ENCODE measurements at regions not wholly inside any gene's neighbourhood (a gene's known extent, or its start where the extent isn't known, plus 50 kb on each side); places are given as distances from the start of the nearest gene placed in this dataset.
"Not testable (repeated sequence)": the region's sequence is repeated elsewhere in the genome, so short reads cannot be mapped to it uniquely, and the experiment has no call there.

- no peak for ATAC-seq
- intact Hi-C loops (cut with DNase I), result loop anchor here in 1 of 10 donors (10.0 kb wide), 1 partner anchor 57 kb away; no protein-coding TSS in a partner anchor
- WGBS, 4 donors, result 84 to 89% (median 86%) methylated on average over 4 of the region's 4 CpGs
- H3K4me3 ChIP-seq, result no peak overlapping the region
- H3K4me1 ChIP-seq, result no peaks in the 10 kb centered on the region
- H3K27me3 ChIP-seq, result no peaks in the 10 kb centered on the region
- no peak for TF ChIP-seq POLR2A (IDR thresholded peaks at IDR 0.05)
- TF ChIP-seq, protein P1, sequence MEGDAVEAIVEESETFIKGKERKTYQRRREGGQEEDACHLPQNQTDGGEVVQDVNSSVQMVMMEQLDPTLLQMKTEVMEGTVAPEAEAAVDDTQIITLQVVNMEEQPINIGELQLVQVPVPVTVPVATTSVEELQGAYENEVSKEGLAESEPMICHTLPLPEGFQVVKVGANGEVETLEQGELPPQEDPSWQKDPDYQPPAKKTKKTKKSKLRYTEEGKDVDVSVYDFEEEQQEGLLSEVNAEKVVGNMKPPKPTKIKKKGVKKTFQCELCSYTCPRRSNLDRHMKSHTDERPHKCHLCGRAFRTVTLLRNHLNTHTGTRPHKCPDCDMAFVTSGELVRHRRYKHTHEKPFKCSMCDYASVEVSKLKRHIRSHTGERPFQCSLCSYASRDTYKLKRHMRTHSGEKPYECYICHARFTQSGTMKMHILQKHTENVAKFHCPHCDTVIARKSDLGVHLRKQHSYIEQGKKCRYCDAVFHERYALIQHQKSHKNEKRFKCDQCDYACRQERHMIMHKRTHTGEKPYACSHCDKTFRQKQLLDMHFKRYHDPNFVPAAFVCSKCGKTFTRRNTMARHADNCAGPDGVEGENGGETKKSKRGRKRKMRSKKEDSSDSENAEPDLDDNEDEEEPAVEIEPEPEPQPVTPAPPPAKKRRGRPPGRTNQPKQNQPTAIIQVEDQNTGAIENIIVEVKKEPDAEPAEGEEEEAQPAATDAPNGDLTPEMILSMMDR (IDR thresholded peaks at IDR 0.05), result no peak
- DNase-seq, result no peak
- H3K9me3 ChIP-seq, result peaks cover 0 to 35% (median 2%) of the 10 kb centered on the region in 12 donors
- no peaks in the 10 kb centered on the region for H3K36me3 ChIP-seq
- no peak overlapping the region for H3K27ac ChIP-seq
Measured at GRCh38 chr18:4961121-4961909, 235.7 kb downstream of the AKAIN1 start.

- no peak overlapping the region for H3K27ac ChIP-seq
- TF ChIP-seq, protein P1 (IDR thresholded peaks at IDR 0.05), result no peak
- TF ChIP-seq POLR2A (IDR thresholded peaks at IDR 0.05), result no peak
- no peaks in the 10 kb centered on the region for H3K4me1 ChIP-seq
- H3K9me3 ChIP-seq, result peaks cover 0 to 31% (median 2%) of the 10 kb centered on the region in 12 donors
- H3K4me3 ChIP-seq, result no peak overlapping the region
- DNase-seq (no peak), ATAC-seq (no peak)
- no peaks in the 10 kb centered on the region for H3K36me3 ChIP-seq
- WGBS, 4 donors, result 80 to 92% (median 85%) methylated on average over 1 to 5 of the region's 5 CpGs
- intact Hi-C loops (cut with DNase I), result loop anchor here in 1 of 10 donors (10.0 kb wide), 1 partner anchor 56 kb away; no protein-coding TSS in a partner anchor
- H3K27me3 ChIP-seq, result no peaks in the 10 kb centered on the region
Measured at GRCh38 chr18:4960578-4960977, 236.5 kb downstream of the AKAIN1 start.

GRCh38 chr18:4931209-4931608, 265.8 kb downstream of the AKAIN1 start:
- 68 to 84% (median 75%) methylated on average over 1 of the region's 1 CpG for WGBS, 4 donors
- DNase-seq, result no peak
- no peaks in the 10 kb centered on the region for H3K27me3 ChIP-seq
- H3K9me3 ChIP-seq, result peaks cover 0 to 34% (median 14%) of the 10 kb centered on the region in 12 donors
- no peaks in the 10 kb centered on the region for H3K4me1 ChIP-seq
- no peak overlapping the region for H3K4me3 ChIP-seq
- ATAC-seq, result no peak
- TF ChIP-seq, protein P1 (IDR thresholded peaks at IDR 0.05), result no peak
- no peak for TF ChIP-seq POLR2A (IDR thresholded peaks at IDR 0.05)
- intact Hi-C loops (cut with DNase I), result loop anchor here in 1 of 10 donors (10.0 kb wide), 1 partner anchor 56 kb away; no protein-coding TSS in a partner anchor
- no peak overlapping the region for H3K27ac ChIP-seq
- H3K36me3 ChIP-seq, result no peaks in the 10 kb centered on the region

DNA sequence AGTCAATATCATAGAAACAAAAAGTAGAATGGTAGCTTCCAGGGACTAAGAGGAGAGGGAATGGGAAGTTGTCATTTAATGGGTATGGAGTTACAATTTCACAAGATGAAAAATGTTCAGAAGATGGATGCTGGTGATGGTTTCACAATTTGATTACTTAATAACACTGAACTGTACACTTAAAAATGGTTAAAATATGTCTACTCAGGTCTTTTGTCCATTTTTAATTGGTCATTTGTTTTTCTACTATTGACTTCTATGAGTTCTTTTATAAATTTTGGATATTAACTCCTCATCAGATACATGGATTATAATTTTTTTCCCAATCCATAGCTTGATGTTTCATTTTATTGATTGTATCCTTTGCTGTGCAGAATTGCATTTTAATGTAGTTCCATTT, 275.5 kb downstream of the AKAIN1 start:
- no peak overlapping the region for H3K27ac ChIP-seq
- TF ChIP-seq POLR2A (IDR thresholded peaks at IDR 0.05), result no peak
- TF ChIP-seq, protein P1 (IDR thresholded peaks at IDR 0.05), result no peak
- H3K36me3 ChIP-seq, result no peaks in the 10 kb centered on the region
- no peak overlapping the region for H3K4me3 ChIP-seq
- no peaks in the 10 kb centered on the region for H3K27me3 ChIP-seq
- intact Hi-C loops (cut with DNase I), result no loop called here
- DNase-seq, result no peak
- no peaks in the 10 kb centered on the region for H3K4me1 ChIP-seq
- H3K9me3 ChIP-seq, result peaks cover 0 to 12% (median 0%) of the 10 kb centered on the region in 12 donors
- no peak for ATAC-seq

DNA sequence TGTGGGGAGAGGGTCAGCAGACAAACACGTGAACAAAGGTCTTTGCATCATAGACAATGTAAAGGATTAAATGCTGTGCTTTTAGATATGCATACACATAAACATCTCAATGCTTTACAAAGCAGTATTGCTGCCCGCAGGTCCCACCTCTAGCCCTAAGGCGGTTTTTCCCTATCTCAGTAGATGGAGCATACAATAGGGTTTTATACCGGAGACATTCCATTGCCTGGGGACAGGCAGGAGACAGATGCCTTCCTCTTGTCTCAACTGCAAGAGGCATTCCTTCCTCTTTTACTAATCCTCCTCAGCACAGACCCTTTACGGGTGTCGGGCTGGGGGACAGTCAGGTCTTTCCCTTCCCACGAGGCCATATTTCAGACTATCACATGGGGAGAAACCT, 279.5 kb downstream of the AKAIN1 start:
- ATAC-seq; H3K27ac ChIP-seq; H3K4me1 ChIP-seq; H3K4me3 ChIP-seq; DNase-seq; H3K27me3 ChIP-seq; intact Hi-C loops (cut with DNase I); H3K36me3 ChIP-seq: not testable (repeated sequence)
- peaks cover 0 to 12% (median 0%) of the 10 kb centered on the region in 12 donors for H3K9me3 ChIP-seq
- 63 to 78% (median 68%) methylated on average over 4 to 7 of the region's 7 CpGs for WGBS, 4 donors
